ENCODE measurements at regions not wholly inside any gene's neighbourhood (a gene's known extent, or its start where the extent isn't known, plus 50 kb on each side); places are given as distances from the start of the nearest gene placed in this dataset.

GRCh38 chr5:164498438-164498837 lies 993.0 kb downstream of the MAT2B start:
- H3K4me3 ChIP-seq (replicated peaks; ENCODE audit: low read depth, low read length), result no peak overlapping the region
- TF ChIP-seq, protein P1, sequence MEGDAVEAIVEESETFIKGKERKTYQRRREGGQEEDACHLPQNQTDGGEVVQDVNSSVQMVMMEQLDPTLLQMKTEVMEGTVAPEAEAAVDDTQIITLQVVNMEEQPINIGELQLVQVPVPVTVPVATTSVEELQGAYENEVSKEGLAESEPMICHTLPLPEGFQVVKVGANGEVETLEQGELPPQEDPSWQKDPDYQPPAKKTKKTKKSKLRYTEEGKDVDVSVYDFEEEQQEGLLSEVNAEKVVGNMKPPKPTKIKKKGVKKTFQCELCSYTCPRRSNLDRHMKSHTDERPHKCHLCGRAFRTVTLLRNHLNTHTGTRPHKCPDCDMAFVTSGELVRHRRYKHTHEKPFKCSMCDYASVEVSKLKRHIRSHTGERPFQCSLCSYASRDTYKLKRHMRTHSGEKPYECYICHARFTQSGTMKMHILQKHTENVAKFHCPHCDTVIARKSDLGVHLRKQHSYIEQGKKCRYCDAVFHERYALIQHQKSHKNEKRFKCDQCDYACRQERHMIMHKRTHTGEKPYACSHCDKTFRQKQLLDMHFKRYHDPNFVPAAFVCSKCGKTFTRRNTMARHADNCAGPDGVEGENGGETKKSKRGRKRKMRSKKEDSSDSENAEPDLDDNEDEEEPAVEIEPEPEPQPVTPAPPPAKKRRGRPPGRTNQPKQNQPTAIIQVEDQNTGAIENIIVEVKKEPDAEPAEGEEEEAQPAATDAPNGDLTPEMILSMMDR (IDR thresholded peaks at IDR 0.05; ENCODE audit: low read depth, low read length, missing control alignments), result no peak
- no peak for DNase-seq (ENCODE audit: extremely low read depth, low read depth)

DNA sequence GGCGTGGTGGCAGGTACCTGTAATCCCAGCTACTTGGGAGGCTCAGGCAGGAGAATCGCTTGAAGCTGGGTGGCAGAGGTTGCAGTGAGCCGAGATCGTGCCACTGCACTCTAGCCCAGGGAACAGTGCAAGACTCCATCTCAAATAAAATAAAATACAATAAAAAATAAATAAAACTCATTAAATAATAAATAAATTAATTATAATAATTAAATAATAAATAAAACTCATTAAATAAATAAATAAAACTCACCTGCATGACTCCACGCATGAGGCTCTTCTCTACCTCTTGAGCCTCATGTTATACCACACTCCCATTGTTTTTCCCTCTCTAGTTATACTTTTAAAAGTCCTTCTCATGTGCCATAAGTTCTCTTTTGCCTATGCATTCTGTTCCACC lies 995.4 kb downstream of the MAT2B start:
- TF ChIP-seq, protein P1 (IDR thresholded peaks at IDR 0.05; ENCODE audit: low read depth, low read length, missing control alignments), result no peak
- DNase-seq (ENCODE audit: extremely low read depth, low read depth), result no peak
- no peak overlapping the region for H3K4me3 ChIP-seq (replicated peaks; ENCODE audit: low read depth, low read length)

DNA sequence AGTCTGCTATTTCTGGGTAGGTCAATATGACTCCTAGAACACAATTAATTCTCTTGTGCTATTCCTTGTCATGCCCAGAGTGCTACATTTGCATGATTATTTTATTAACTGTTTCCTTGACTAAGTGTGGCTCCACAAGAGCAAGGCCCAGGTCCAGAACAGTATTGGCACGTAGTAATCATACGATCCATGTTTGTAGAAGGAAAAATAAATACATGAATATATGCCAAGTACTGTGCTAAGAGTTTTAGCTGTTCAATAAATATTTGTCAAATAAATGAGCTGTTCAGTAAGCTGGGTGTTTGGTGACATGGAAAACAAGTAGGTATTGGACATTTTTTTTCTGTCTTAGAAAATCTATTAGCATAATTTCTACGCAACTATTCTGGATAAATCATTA lies 995.9 kb downstream of the MAT2B start:
- no peak for DNase-seq (ENCODE audit: extremely low read depth, low read depth)
- TF ChIP-seq, protein P1 (IDR thresholded peaks at IDR 0.05; ENCODE audit: low read depth, low read length, missing control alignments), result no peak
- no peak overlapping the region for H3K4me3 ChIP-seq (replicated peaks; ENCODE audit: low read depth, low read length)

DNA sequence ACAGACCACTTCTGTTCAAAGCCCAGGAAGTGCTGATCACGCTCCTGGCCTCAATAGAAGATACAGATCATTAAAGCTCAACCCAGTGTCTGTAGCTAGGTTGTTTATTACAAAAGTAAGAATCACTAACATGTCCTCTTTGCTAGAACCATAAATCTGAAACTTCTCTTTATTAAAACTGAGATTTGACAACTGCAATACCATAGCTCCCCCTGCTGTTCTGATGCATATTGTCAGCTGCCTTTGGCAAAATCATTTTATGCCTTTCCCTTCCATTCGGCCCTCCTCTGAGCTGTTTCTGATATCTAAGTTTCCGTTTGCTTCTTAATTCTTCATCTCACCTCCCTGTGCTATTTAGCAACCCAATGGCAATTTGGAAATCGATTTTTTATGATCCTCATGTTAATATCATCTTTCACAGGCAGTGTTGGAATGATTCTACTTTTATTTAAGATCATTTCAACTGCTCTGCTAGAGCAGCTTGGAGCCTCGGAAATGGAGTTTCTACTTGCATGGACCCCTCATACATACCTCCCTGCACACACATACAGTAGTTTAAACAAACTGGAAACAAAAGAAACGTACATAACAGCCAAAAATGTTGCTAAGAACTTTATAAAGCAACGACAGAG lies 998.8 kb downstream of the MAT2B start:
- DNase-seq (ENCODE audit: extremely low read depth, low read depth), result peak; percentile 20
- H3K4me3 ChIP-seq (replicated peaks; ENCODE audit: low read depth, low read length), result no peak overlapping the region
- TF ChIP-seq, protein P1 (IDR thresholded peaks at IDR 0.05; ENCODE audit: low read depth, low read length, missing control alignments), result peak; percentile 55

DNA sequence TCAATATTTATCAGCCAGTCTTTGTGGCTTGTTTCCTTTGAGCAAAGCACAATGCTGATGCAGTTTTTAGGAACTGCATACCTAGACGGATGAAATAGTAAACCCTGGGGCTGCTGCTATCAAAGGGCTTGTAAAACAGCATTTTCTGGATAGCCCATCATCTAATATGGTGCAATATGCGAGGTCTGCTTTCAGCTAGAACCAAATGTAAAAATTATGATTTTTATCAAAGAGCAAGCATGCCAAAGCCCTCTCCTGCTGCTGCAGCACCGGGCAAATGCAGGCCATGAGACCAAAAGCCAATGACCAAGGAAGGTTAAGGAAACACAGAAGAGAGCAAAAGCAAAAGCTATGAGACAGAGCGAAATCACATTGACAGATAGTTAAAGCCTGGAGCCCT lies 1000.4 kb downstream of the MAT2B start:
- TF ChIP-seq, protein P1 (IDR thresholded peaks at IDR 0.05; ENCODE audit: low read depth, low read length, missing control alignments), result no peak
- no peak overlapping the region for H3K4me3 ChIP-seq (replicated peaks; ENCODE audit: low read depth, low read length)
- no peak for DNase-seq (ENCODE audit: extremely low read depth, low read depth)

DNA sequence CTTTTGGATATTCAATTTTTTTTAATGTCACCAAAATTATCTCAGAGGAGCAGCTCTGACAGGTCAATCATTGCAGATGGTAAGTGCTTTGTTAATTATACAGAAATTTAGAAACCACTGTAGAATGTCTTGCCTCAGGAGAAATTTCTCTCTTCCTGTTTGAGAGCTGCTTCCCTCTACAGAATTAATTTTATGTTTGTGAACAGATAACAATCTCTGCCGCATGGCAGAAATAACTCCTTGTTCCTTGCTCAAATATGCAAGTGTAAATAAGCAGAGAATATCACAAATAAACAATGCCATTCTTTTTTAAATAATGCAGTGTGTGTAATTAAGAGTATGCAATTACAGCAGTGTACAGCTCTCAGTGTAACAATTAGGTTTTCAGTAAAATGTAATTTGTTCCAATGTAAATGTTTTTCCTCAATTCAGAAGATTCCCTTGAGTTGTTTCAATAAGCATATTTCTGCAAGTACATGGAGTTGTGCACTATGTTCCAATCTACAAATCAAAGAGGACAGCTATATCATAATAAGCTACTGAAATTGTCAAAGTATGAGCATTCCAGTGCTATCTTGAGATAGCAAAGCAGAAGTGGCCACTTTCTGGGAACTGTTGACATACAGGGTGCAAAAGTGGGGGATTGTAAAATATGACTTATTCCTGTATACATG lies 1012.8 kb downstream of the MAT2B start:
- no peak for DNase-seq (ENCODE audit: extremely low read depth, low read depth)
- no peak overlapping the region for H3K4me3 ChIP-seq (replicated peaks; ENCODE audit: low read depth, low read length)
- TF ChIP-seq, protein P1 (IDR thresholded peaks at IDR 0.05; ENCODE audit: low read depth, low read length, missing control alignments), result no peak
